Middle frontal gyrus (tissue), 1 donor: ENCODE measurements at regions not wholly inside any gene's neighbourhood (a gene's known extent, or its start where the extent isn't known, plus 50 kb on each side); places are given as distances from the start of the nearest gene placed in this dataset.
"Not testable (repeated sequence)": the region's sequence is repeated elsewhere in the genome, so short reads cannot be mapped to it uniquely, and the experiment has no call there.

ENCODE experiments used
- DNase-seq: peaks from one replicate; pipeline ENCODE4 v3.0.0-alpha.2; 2015; ENCODE audit warnings: low spot score; ENCODE audit errors: extremely low spot score

- DNase-seq, result not testable (repeated sequence)
Measured at GRCh38 chr2:196526981-196527725, 112.4 kb upstream of the CCDC150 start.

DNA sequence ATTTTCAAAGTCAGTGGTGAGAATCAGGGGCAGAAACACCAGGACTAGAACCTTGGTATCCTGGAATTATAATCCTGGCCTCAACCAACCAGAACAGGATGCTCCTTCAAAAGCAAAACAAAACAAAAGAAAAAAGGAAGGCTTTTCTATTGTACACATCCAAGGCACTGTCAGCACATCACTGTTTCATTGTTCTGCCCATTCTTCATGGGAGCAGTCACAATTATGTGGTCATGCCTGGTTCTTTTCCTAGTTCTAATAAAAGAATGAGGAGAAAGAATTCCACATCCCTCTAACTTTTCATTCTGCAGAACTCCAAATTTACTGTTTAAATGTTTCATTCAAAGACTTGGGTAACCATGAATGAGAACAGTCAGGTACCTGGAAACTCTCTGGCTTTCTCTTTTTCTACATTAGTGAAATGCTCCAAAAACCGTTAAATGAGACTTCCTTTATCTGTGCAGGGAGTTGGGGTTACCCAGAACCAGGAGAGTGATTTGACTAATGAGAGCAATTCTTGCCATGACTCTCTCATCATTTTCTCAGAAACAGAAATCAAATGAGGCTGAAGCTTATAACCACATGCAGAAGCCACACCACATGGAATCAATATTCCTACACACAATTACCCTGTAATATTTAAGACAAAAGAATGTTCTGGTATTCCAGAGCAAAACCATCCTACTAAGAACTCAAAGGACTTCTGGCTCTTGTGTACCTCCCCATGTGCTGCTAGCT, 110.9 kb upstream of the CCDC150 start:
- DNase-seq, result no peak

- no peak for DNase-seq
Measured at GRCh38 chr2:196530910-196531309, 108.6 kb upstream of the CCDC150 start.

DNA sequence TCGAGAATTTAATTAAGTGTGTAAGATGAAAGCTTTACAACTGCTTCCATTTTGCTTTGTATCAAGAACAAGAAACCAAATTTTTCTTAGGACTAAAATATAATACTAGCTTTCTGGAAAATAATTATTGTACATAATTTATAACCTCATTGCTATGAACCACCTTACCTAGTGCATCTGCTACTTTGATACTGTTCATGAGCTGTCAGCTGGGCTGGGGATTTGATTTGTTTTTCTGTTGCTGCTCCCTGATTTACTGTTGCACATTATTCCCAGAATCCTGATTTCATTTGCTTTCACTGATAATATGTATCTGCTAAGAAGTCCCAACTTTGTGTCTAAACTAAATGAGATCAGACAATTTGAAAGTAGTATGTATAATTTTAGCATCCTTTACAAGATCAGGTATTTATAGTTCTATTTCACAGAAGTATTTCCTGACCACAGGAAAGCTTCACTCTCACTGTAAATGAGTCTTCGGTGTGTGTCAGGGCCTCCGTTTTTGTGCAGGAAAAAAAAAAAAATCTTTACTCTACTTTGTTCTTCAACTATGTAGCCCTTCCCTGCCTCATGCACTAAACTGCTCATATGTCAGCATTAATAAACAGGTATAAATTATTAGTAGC, 105.6 kb upstream of the CCDC150 start:
- DNase-seq, result no peak

GRCh38 chr2:196534495-196534894, 105.0 kb upstream of the CCDC150 start:
- no peak for DNase-seq

- no peak for DNase-seq
Measured at GRCh38 chr2:196535061-196535460, 104.5 kb upstream of the CCDC150 start.

- DNase-seq, result no peak
Measured at GRCh38 chr2:196535742-196536141, 103.8 kb upstream of the CCDC150 start.

- DNase-seq, result no peak
Measured at GRCh38 chr2:196537311-196537710, 102.2 kb upstream of the CCDC150 start.

GRCh38 chr2:196538189-196538588, 101.3 kb upstream of the CCDC150 start:
- no peak for DNase-seq

DNA sequence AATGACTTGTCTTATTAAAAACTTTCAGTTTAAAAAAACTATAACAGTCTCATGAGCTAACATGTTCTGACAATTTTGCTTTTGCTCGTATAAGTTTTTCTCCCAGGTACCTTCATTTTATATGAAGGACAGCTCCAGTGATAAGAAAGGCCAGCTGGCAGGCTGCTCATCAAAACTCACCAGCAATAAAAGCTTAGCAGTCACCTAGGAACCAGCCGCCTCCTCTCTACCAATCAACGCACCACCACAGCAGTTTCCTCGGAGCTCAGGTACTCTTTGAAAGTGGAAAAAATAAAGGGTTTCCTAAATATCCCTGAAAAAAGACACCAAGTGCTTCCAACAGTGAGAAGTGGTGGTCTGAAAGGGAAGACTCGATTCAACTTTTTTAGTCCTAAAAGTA, 100.9 kb upstream of the CCDC150 start:
- no peak for DNase-seq

GRCh38 chr2:196544906-196545433, 94.5 kb upstream of the CCDC150 start:
- no peak for DNase-seq

DNA sequence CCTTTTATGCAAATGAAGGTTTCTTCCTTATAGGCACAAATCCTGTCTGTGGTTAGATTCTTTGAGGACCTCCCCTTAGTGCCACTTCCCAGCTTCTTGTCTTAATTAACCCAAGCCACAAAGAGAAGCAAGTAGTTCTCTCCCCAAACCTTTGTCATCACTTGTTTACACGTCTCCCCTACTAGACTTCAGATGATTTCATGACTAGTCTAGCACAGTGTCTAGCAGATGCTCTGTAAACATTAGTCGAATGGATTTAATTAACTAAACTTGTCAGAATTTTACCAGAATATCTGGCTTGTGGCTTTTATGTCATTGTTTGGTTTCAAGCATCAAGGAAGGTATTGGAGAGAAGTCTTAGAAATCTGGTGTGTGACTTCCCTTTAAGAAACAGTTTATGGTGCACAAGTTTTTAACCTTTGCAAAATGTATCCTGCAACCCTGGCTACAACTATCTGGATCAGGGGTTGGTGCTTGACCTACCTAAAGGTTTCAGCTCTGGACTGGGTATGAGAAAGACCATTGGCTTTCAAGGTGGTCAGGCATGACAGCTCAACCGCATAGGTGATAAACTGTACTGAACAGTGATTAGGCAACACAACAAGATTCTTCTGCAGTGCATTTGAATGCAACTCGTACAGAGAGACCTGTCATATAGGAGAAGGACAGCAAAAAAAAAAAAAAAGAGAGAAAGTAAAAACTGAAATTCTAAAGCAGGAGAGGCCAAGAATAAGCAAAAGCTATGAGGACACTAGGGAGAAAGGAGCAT, 93.2 kb upstream of the CCDC150 start:
- no peak for DNase-seq

- DNase-seq, result no peak
Measured at GRCh38 chr2:196549052-196549451, 90.5 kb upstream of the CCDC150 start.

DNA sequence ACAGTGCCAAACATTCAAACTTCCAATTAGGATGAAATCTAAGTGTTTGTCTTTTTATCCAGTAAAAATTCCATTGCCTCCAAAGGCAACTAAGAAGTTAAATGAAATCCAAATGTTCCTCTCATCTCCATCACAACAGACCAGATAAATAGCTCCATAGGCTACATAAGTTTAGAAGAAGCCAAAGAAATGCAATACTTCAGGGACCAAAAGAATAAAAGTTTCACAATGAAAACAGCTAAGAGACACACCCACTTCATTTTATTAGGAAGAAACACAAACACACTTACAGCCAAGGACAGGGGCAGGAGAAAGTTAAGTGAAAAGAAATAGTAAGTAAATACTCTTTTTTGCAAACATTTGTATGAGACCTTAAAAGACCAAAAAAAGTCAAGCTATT, 88.5 kb upstream of the CCDC150 start:
- no peak for DNase-seq

GRCh38 chr2:196555161-196555560, 84.4 kb upstream of the CCDC150 start:
- no peak for DNase-seq

DNA sequence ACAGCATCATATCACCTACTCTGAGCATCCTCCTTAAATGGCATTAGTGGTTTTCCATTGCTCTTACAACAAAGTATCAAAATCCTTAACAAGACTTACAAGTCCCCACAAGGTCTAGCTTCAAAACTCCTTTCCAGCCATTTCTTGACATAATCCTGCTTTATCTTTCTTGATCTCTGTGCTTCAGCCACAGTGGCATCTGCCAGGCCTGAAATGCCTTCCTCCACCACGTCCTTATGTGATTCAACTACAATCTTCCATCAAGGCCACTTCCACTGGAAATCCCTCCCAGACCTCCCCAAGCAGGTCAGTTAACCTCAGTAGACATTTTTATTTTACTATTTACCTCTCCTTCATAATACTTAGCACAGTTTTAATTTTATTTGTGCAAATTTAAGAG, 83.8 kb upstream of the CCDC150 start:
- no peak for DNase-seq

- DNase-seq, result no peak
Measured at GRCh38 chr2:196558497-196558896, 81.0 kb upstream of the CCDC150 start.

GRCh38 chr2:196563876-196564275, 75.6 kb upstream of the CCDC150 start:
- no peak for DNase-seq

- no peak for DNase-seq
Measured at GRCh38 chr2:196565106-196565765, 74.3 kb upstream of the CCDC150 start.

DNA sequence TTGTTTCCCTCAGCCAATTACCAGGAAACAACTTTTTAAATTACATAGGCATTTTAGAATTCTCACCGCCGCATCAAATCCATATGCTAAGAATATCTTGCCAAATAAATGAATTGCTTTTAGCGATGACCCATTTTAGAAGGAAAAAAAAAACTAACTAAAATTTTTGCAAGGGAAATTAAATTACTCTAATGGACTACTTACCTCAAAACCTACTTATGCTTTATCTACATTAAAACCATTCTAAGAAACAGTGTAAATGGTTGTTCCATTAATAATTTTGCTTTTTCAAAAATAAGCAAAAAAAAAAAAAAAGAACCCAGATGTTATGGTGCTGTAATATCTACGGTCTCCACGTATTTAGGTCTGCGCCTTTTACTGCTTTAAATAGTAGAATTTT, 73.5 kb upstream of the CCDC150 start:
- no peak for DNase-seq
